ENCODE measurements at regions not wholly inside any gene's neighbourhood (a gene's known extent, or its start where the extent isn't known, plus 50 kb on each side); places are given as distances from the start of the nearest gene placed in this dataset.

- H3K27me3 ChIP-seq = no peaks in the 10 kb centered on the region
- 25 to 29% methylated on average over 1 of the region's 1 CpG for WGBS, 2 donors (ENCODE audit: low coverage in 1 of 2)
- in situ Hi-C loops (cut with MboI; ENCODE audit: low pct_ligation_motif_present in 1 of 4, low pct_unique_long_range_greater_than_20kb in 1 of 4, low sequenced_read_pairs in 3 of 4) = no loop called here
- H3K4me1 ChIP-seq = no peaks in the 10 kb centered on the region
- no peak overlapping the region for H3K4me3 ChIP-seq
- TF ChIP-seq POLR2A (IDR thresholded peaks at IDR 0.05) = no peak
- TF ChIP-seq CTCF (IDR thresholded peaks at IDR 0.05) = no peak
- TF ChIP-seq POLR2AphosphoS5 (IDR thresholded peaks at IDR 0.05) = no peak
- no peak for TF ChIP-seq EP300 (IDR thresholded peaks at IDR 0.05; ENCODE audit: low read depth)
- H3K27ac ChIP-seq = no peak overlapping the region
- no peaks in the 10 kb centered on the region for H3K9me3 ChIP-seq
- DNase-seq = no peak
- intact Hi-C loops (cut with DNase I; ENCODE audit: low total_unique reads) = no loop called here
- no peaks in the 10 kb centered on the region for H3K36me3 ChIP-seq
Measured at GRCh38 chr2:52904355-52904891, 863.2 kb upstream of the CHAC2 start.

- H3K27ac ChIP-seq = no peak overlapping the region
- no peaks in the 10 kb centered on the region for H3K27me3 ChIP-seq
- no peak overlapping the region for H3K4me3 ChIP-seq
- H3K4me1 ChIP-seq = no peaks in the 10 kb centered on the region
- H3K9me3 ChIP-seq = peaks cover 0 to 6% of the 10 kb centered on the region in 2 donors
- no peak for TF ChIP-seq POLR2AphosphoS5 (IDR thresholded peaks at IDR 0.05)
- TF ChIP-seq EP300 (IDR thresholded peaks at IDR 0.05; ENCODE audit: low read depth) = no peak
- TF ChIP-seq POLR2A (IDR thresholded peaks at IDR 0.05) = no peak
- no peak for TF ChIP-seq CTCF (IDR thresholded peaks at IDR 0.05)
- intact Hi-C loops (cut with DNase I; ENCODE audit: low total_unique reads) = no loop called here
- in situ Hi-C loops (cut with MboI; ENCODE audit: low pct_ligation_motif_present in 1 of 4, low pct_unique_long_range_greater_than_20kb in 1 of 4, low sequenced_read_pairs in 3 of 4) = no loop called here
- 77 to 90% methylated on average over 2 of the region's 2 CpGs for WGBS, 2 donors (ENCODE audit: low coverage in 1 of 2)
- H3K36me3 ChIP-seq = no peaks in the 10 kb centered on the region
- DNase-seq = no peak
Measured at GRCh38 chr2:52897511-52898044, 870.0 kb upstream of the CHAC2 start.

GRCh38 chr2:52895726-52896340, 871.8 kb upstream of the CHAC2 start:
- TF ChIP-seq CTCF (IDR thresholded peaks at IDR 0.05) (no peak), POLR2A (IDR thresholded peaks at IDR 0.05) (no peak), EP300 (IDR thresholded peaks at IDR 0.05; ENCODE audit: low read depth) (no peak), POLR2AphosphoS5 (IDR thresholded peaks at IDR 0.05) (no peak)
- intact Hi-C loops (cut with DNase I; ENCODE audit: low total_unique reads) = no loop called here

GRCh38 chr2:52886556-52886955, 881.0 kb upstream of the CHAC2 start:
- intact Hi-C loops (cut with DNase I; ENCODE audit: low total_unique reads) (no loop called here), in situ Hi-C loops (cut with MboI; ENCODE audit: low pct_ligation_motif_present in 1 of 4, low pct_unique_long_range_greater_than_20kb in 1 of 4, low sequenced_read_pairs in 3 of 4) (no loop called here)
- Histone ChIP-seq H3K27ac (no peak overlapping the region), H3K27me3 (no peaks in the 10 kb centered on the region), H3K4me1 (no peaks in the 10 kb centered on the region), H3K9me3 (no peaks in the 10 kb centered on the region), H3K36me3 (no peaks in the 10 kb centered on the region), H3K4me3 (no peak overlapping the region)
- 91 to 100% methylated on average over 1 to 3 of the region's 3 CpGs for WGBS, 2 donors (ENCODE audit: low coverage in 1 of 2)
- no peak for TF ChIP-seq POLR2AphosphoS5 (IDR thresholded peaks at IDR 0.05)
- TF ChIP-seq EP300 (IDR thresholded peaks at IDR 0.05; ENCODE audit: low read depth) = no peak
- no peak for TF ChIP-seq CTCF (IDR thresholded peaks at IDR 0.05)
- no peak for TF ChIP-seq POLR2A (IDR thresholded peaks at IDR 0.05)
- no peak for DNase-seq

More at GRCh38 chr2:52895726-52896340, 871.8 kb upstream of the CHAC2 start:
- H3K4me3 ChIP-seq = no peak overlapping the region
- in situ Hi-C loops (cut with MboI; ENCODE audit: low pct_ligation_motif_present in 1 of 4, low pct_unique_long_range_greater_than_20kb in 1 of 4, low sequenced_read_pairs in 3 of 4) = no loop called here
- H3K36me3 ChIP-seq = no peaks in the 10 kb centered on the region
- H3K4me1 ChIP-seq = no peaks in the 10 kb centered on the region
- 63 to 80% methylated on average over 4 of the region's 4 CpGs for WGBS, 2 donors (ENCODE audit: low coverage in 1 of 2)
- H3K9me3 ChIP-seq = peaks cover 0 to 10% of the 10 kb centered on the region in 2 donors
- H3K27ac ChIP-seq = no peak overlapping the region
- DNase-seq = no peak
- H3K27me3 ChIP-seq = no peaks in the 10 kb centered on the region

Measured in transverse colon (tissue), 4 donors.